ENCODE measurements at regions not wholly inside any gene's neighbourhood (a gene's known extent, or its start where the extent isn't known, plus 50 kb on each side); places are given as distances from the start of the nearest gene placed in this dataset.

DNA sequence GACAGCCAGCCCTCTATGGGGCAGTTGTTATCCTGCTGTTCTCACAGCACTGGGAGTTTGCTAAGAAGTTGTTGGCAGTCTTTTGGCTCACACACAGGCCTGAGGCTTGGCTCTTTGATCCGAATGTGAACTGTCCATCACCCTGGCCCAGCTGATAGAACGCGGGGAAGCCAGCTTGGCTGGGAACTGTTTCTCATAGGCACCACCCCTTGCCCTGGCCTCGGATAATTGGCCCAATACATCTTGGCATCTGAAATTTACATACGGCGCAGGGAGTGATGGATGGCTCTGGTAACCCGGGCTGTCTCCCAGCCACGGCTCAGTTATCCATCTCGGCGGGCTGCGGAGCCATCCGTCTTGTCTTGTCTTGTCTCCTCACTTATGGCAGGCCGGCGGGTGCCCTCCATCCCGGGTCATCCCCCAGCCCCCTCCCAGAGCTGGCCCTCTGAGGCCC, 164.1 kb downstream of the PHETA1 start:
- TF ChIP-seq, protein P1, sequence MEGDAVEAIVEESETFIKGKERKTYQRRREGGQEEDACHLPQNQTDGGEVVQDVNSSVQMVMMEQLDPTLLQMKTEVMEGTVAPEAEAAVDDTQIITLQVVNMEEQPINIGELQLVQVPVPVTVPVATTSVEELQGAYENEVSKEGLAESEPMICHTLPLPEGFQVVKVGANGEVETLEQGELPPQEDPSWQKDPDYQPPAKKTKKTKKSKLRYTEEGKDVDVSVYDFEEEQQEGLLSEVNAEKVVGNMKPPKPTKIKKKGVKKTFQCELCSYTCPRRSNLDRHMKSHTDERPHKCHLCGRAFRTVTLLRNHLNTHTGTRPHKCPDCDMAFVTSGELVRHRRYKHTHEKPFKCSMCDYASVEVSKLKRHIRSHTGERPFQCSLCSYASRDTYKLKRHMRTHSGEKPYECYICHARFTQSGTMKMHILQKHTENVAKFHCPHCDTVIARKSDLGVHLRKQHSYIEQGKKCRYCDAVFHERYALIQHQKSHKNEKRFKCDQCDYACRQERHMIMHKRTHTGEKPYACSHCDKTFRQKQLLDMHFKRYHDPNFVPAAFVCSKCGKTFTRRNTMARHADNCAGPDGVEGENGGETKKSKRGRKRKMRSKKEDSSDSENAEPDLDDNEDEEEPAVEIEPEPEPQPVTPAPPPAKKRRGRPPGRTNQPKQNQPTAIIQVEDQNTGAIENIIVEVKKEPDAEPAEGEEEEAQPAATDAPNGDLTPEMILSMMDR (IDR thresholded peaks at IDR 0.05; ENCODE audit: borderline replicate concordance, control extremely low read depth, extremely low read depth, insufficient read depth, missing control alignments): no peak
- in situ Hi-C loops (cut with MboI; ENCODE audit: low sequenced_read_pairs, unreplicated experiment): no loop called here
- DNase-seq (ENCODE audit: low spot score): no peak

DNA sequence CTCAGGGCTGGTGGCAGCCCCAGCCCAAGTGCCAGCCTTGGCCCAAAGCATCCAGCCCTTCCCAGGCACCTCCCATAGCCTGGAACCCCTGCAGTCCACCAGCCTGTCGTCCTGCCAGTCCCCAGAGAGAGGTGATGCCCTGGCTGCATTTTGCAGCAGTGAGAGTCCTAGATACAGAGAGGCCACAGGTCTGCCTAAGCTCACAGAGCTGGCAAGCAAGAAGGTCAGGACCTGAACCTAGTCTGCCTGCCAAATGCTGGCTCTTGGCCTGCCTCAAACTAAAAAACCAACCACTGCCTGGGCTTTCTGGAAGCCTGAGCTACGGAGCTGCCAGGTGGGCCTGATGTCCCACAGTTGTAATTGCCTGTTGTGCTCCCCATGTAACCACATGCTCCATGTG, 164.9 kb downstream of the PHETA1 start:
- in situ Hi-C loops (cut with MboI; ENCODE audit: low sequenced_read_pairs, unreplicated experiment): no loop called here
- DNase-seq (ENCODE audit: low spot score): no peak
- TF ChIP-seq, protein P1 (IDR thresholded peaks at IDR 0.05; ENCODE audit: borderline replicate concordance, control extremely low read depth, extremely low read depth, insufficient read depth, missing control alignments): no peak

DNA sequence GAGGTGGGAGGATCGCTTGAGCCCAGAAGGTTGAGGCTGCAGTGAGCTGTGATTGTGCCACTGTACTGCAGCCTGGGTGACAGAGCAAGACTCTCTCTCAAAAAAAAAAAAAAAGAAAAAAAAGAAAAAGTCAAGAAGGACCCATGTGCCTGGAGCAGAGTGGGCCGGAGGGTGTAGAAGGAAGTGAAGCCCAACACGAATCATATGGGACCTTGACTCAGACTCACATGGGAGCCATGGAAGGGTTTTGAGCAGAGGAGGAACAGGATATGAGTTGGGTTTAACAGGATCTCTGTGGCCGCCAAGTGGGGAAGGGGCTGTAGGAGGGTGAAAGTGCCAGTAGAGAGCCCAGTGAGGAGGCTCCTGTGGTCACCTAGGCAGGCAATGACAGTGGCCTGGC, 165.4 kb downstream of the PHETA1 start:
- DNase-seq (ENCODE audit: low spot score): no peak
- TF ChIP-seq, protein P1 (IDR thresholded peaks at IDR 0.05; ENCODE audit: borderline replicate concordance, control extremely low read depth, extremely low read depth, insufficient read depth, missing control alignments): no peak
- in situ Hi-C loops (cut with MboI; ENCODE audit: low sequenced_read_pairs, unreplicated experiment): no loop called here

DNA sequence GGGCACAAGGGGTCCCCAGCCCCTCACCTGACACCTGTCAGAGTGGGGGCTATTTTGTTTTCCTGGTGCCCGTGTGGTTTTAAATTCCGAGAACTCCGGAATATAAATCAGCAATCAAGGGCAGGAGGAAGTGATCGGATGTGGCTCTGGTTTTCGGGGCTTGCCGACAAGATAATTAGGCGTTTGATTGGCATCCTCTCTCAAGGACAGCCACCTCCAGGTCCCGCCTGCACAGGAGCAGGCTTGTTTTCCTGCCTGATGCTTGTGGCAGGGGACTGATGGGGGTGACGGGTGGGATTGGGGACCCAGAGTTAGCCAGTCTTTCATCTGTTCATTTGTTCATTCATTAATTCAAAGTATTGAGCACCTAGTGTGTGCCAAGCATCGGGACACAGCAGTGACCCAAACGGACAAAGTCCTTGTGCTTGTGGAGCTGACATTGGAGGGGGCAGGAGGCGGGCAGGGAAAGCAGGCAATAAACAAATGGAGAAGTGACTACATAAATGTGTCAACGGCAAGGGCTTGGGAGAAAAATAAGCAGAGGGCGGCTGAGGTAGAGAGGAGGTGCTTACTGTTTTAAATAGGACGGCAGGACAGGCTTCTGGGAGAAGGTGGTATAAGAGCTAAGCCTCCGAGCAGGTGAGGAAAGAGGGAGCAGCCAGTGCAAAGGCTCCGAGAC, 166.5 kb downstream of the PHETA1 start:
- in situ Hi-C loops (cut with MboI; ENCODE audit: low sequenced_read_pairs, unreplicated experiment): no loop called here
- TF ChIP-seq, protein P1 (IDR thresholded peaks at IDR 0.05; ENCODE audit: borderline replicate concordance, control extremely low read depth, extremely low read depth, insufficient read depth, missing control alignments): no peak
- no peak for DNase-seq (ENCODE audit: low spot score)

DNA sequence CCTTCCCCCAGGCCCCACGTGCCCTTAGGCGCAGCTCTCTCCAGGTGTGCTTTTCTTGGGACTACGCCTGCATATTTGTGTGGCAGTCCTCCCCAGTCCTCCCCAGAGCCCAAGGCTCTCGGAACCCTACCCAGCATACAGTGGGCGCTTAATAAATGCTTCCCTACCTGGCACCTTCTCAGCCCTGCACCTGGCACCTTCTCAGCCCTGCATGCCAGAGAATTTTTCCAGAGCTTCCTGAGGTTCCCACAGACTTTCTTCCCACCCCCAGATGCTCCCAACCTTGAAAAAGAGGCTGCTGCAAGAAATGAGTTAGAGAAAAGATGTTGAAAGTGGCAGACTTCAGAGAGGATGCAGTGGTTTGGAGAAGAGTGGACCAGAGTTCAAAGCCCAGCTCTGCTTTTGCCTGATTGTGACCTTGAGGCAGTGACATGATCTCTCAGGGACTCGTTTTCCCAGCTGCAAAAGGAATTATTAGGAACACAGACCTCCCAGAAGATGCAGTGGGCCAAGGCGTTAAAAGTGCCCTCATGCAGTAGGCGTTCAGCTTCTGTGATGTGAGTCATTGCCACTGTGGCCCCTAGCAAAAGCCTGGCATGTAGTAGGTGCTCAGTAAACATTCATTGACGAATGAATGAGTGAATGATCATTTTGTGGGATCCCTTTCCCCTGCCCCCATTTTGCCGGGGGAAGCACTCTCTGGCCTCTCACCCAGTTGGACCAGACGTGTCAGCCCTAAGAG, 167.2 kb downstream of the PHETA1 start:
- in situ Hi-C loops (cut with MboI; ENCODE audit: low sequenced_read_pairs, unreplicated experiment): no loop called here

DNA sequence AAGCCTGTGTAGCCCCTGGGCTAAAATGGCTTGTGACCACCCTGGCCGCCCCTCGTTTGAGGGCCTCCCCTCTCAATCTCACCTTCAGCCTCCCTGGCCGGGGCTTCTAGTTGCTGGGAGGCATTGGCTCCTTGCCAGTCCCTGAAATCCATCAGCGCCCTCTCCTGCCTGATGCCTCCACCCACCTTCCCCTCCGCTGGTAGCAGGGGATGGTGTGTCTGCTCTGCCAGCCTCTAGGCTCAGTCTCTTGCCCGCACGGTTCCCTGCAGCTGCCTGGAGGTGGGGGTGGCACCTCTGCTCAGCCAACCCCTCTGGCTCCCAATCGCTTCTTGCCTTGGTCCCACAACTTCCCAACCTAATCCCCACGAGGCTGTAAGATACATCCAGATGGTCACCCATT, 167.9 kb downstream of the PHETA1 start:
- DNase-seq (ENCODE audit: low spot score): no peak
- TF ChIP-seq, protein P1 (IDR thresholded peaks at IDR 0.05; ENCODE audit: borderline replicate concordance, control extremely low read depth, extremely low read depth, insufficient read depth, missing control alignments): no peak
- in situ Hi-C loops (cut with MboI; ENCODE audit: low sequenced_read_pairs, unreplicated experiment): no loop called here

More for the DNA sequence above, 167.2 kb downstream of the PHETA1 start:
- no peak for DNase-seq (ENCODE audit: low spot score)
- TF ChIP-seq, protein P1 (IDR thresholded peaks at IDR 0.05; ENCODE audit: borderline replicate concordance, control extremely low read depth, extremely low read depth, insufficient read depth, missing control alignments): no peak

All from GM13976 (cell line).